D721Med (cell line): ENCODE measurements at regions not wholly inside any gene's neighbourhood (a gene's known extent, or its start where the extent isn't known, plus 50 kb on each side); places are given as distances from the start of the nearest gene placed in this dataset.
"Not testable (repeated sequence)": the region's sequence is repeated elsewhere in the genome, so short reads cannot be mapped to it uniquely, and the experiment has no call there.

Experiments
- DNase-seq: peaks from one replicate; pipeline ENCODE4 v3.0.0; 2011; ENCODE audit warnings: low spot score; ENCODE audit not compliant: insufficient read length
- FAIRE-seq: peaks from 2 replicates; lab custom pipeline; 2011; peaks lifted over from hg19 to GRCh38; lab: Jason Lieb, UNC
- CTCF ChIP-seq: IDR thresholded peaks from 2 replicates; pipeline ENCODE4 v1.5.1; 2012; ENCODE audit warnings: mild to moderate bottlenecking, control low read depth; ENCODE audit not compliant: insufficient read depth; ENCODE audit errors: missing control alignments

GRCh38 chr10:5283305-5284158 lies 81.2 kb upstream of the UCN3 start:
- DNase-seq (no peak), FAIRE-seq (no peak)
- peak; percentile 73 for TF ChIP-seq CTCF

GRCh38 chr10:5284311-5285057 lies 80.3 kb upstream of the UCN3 start:
- no peak for TF ChIP-seq CTCF
- no peak for FAIRE-seq

GRCh38 chr10:5285186-5285585 lies 79.6 kb upstream of the UCN3 start:
- no peak for TF ChIP-seq CTCF
- DNase-seq (no peak), FAIRE-seq (no peak)

More at GRCh38 chr10:5284311-5285057, 80.3 kb upstream of the UCN3 start:
- no peak for DNase-seq

GRCh38 chr10:5288359-5288758 lies 76.4 kb upstream of the UCN3 start:
- DNase-seq, result no peak
- FAIRE-seq, result no peak
- TF ChIP-seq CTCF, result no peak

- not testable (repeated sequence) for FAIRE-seq
Measured at GRCh38 chr10:5289228-5289627, 75.5 kb upstream of the UCN3 start.

GRCh38 chr10:5291501-5292195 lies 73.1 kb upstream of the UCN3 start:
- no peak for TF ChIP-seq CTCF
- DNase-seq (no peak), FAIRE-seq (no peak)

More at GRCh38 chr10:5289228-5289627, 75.5 kb upstream of the UCN3 start:
- DNase-seq, result not testable (repeated sequence)

- TF ChIP-seq CTCF, result no peak
- FAIRE-seq (no peak), DNase-seq (no peak)
Measured at GRCh38 chr10:5292196-5292735, 72.5 kb upstream of the UCN3 start.

GRCh38 chr10:5292970-5293369 lies 71.8 kb upstream of the UCN3 start:
- FAIRE-seq, DNase-seq: not testable (repeated sequence)
